WTC11 (cell line): ENCODE measurements at regions not wholly inside any gene's neighbourhood (a gene's known extent, or its start where the extent isn't known, plus 50 kb on each side); places are given as distances from the start of the nearest gene placed in this dataset.

Source experiments
- ATAC-seq: fragments of 200-7000 bp; cut with Tn5 transposase; 2 replicates; pipeline ENCODE4 v1.10.0; 2021; ENCODE audit warnings: mild to moderate bottlenecking, moderate library complexity
- CTCF ChIA-PET: fragments of 300-600 bp; sonication (Branson Sonifier 250); formaldehyde crosslinking; loops from one replicate; lab custom pipeline; 2021; ENCODE audit warnings: antibody characterized with exemption; lab: Charles Lee
- POLR2A ChIA-PET: fragments of 350-600 bp; sonication (Branson Sonifier 250); formaldehyde crosslinking; loops from one replicate; lab custom pipeline; 2021; ENCODE audit warnings: antibody characterized with exemption; lab: Charles Lee
- DNase-seq: peaks from one replicate; pipeline ENCODE4 v3.0.0; 2021; ENCODE audit warnings: low spot score
- H3K27ac Mint-ChIP-seq: 2 replicates; pipeline ENCODE4 v1.8.0; 2021; ENCODE audit warnings: mixed read lengths
- H3K27me3 Mint-ChIP-seq: 2 replicates; pipeline ENCODE4 v1.8.0; 2021; ENCODE audit warnings: low read depth, mild to moderate bottlenecking, moderate library complexity, mixed read lengths
- H3K36me3 Mint-ChIP-seq: 2 replicates; pipeline ENCODE4 v1.8.0; 2021; ENCODE audit warnings: mixed read lengths
- H3K4me1 Mint-ChIP-seq: 2 replicates; pipeline ENCODE4 v1.8.0; 2022; ENCODE audit warnings: mixed read lengths
- H3K4me3 Mint-ChIP-seq: 2 replicates; pipeline ENCODE4 v1.8.0; 2021; ENCODE audit warnings: mild to moderate bottlenecking, moderate library complexity, mixed read lengths
- H3K9me3 Mint-ChIP-seq: 2 replicates; pipeline ENCODE4 v1.8.0; 2021; ENCODE audit warnings: mixed read lengths
- AR ChIP-seq: fragments of 250-450 bp; sonication (Bioruptor Pico); IDR thresholded peaks from 2 replicates; pipeline ENCODE4 v1.9.0; 2021; ENCODE audit warnings: mild to moderate bottlenecking
- ATF3 ChIP-seq: sonication (generic); formaldehyde crosslinking; conservative IDR thresholded peaks from 2 replicates; pipeline ENCODE4 v1.8.1; 2022; ENCODE audit warnings: mild to moderate bottlenecking, missing genetic modification reagents
- ATF6 ChIP-seq: sonication (generic); formaldehyde crosslinking; IDR thresholded peaks from 2 replicates; pipeline ENCODE4 v1.8.1; 2023; ENCODE audit warnings: mild to moderate bottlenecking, missing genetic modification reagents
- CTCF ChIP-seq: fragments of 200-600 bp; IDR thresholded peaks from 2 replicates; pipeline ENCODE4 v1.8.0; 2022; ENCODE audit warnings: antibody characterized with exemption
- E2F5 ChIP-seq: sonication (generic); formaldehyde crosslinking; IDR thresholded peaks from 2 replicates; pipeline ENCODE4 v1.8.1; 2022; ENCODE audit warnings: mild to moderate bottlenecking, moderate library complexity, missing genetic modification reagents
- GTF2I ChIP-seq: fragments of 250-450 bp; sonication (Bioruptor Pico); conservative IDR thresholded peaks from 2 replicates; pipeline ENCODE4 v1.4.0; 2021; ENCODE audit warnings: mild to moderate bottlenecking
- MXD4 ChIP-seq: fragments of 250-450 bp; sonication (Bioruptor Pico); IDR thresholded peaks from 2 replicates; pipeline ENCODE4 v1.8.0; 2021; ENCODE audit warnings: mild to moderate bottlenecking, moderate library complexity, borderline replicate concordance
- NFATC4 ChIP-seq: fragments of 250-450 bp; sonication (Bioruptor Pico); IDR thresholded peaks from 2 replicates; pipeline ENCODE4 v1.9.0; 2021; ENCODE audit warnings: mild to moderate bottlenecking
- PRDM15 ChIP-seq: sonication (generic); formaldehyde crosslinking; IDR thresholded peaks from 2 replicates; pipeline ENCODE4 v1.8.0; 2022; ENCODE audit warnings: missing genetic modification reagents
- PREB ChIP-seq: sonication (generic); formaldehyde crosslinking; IDR thresholded peaks from 2 replicates; pipeline ENCODE4 v1.8.1; 2022; ENCODE audit warnings: mild to moderate bottlenecking, missing genetic modification reagents, moderate library complexity, borderline replicate concordance
- RORB ChIP-seq: fragments of 250-450 bp; sonication (Bioruptor Pico); IDR thresholded peaks from 2 replicates; pipeline ENCODE4 v1.9.0; 2021; ENCODE audit warnings: mild to moderate bottlenecking
- ZMAT4 ChIP-seq: fragments of 250-450 bp; sonication (Bioruptor Pico); IDR thresholded peaks from 2 replicates; pipeline ENCODE4 v1.9.0; 2021; ENCODE audit warnings: mild to moderate bottlenecking
- ZNF219 ChIP-seq: sonication (generic); formaldehyde crosslinking; IDR thresholded peaks from 2 replicates; pipeline ENCODE4 v1.8.0; 2023; ENCODE audit warnings: missing genetic modification reagents, mild to moderate bottlenecking, borderline replicate concordance
- ZNF232 ChIP-seq: sonication (generic); formaldehyde crosslinking; IDR thresholded peaks from 2 replicates; pipeline ENCODE4 v1.8.0; 2022; ENCODE audit warnings: mild to moderate bottlenecking, missing genetic modification reagents
- ZSCAN18 ChIP-seq: fragments of 250-450 bp; sonication (Bioruptor Pico); IDR thresholded peaks from 2 replicates; pipeline ENCODE4 v2.1.2; 2022; ENCODE audit warnings: mild to moderate bottlenecking, moderate library complexity

GRCh38 chr6:19204445-19204844 lies 632.7 kb upstream of the ID4 start:
- Mint-ChIP-seq H3K27ac (no peak overlapping the region), H3K4me1 (no peaks in the 10 kb centered on the region), H3K27me3 (no peaks in the 10 kb centered on the region)
- ChIA-PET CTCF (interaction anchor here (0.6 to 1.0 kb wide), 3 partner anchors 45 to 214 kb away, joined by 3 to 5 read pairs (median 3); no protein-coding TSS in a partner anchor), POLR2A (no interaction called here)
- ATAC-seq (no peak), DNase-seq (no peak)
- TF ChIP-seq ZSCAN18 (CRISPR knock-in tag) (no peak), ZMAT4 (CRISPR knock-in tag) (no peak), NFATC4 (CRISPR knock-in tag) (no peak), ZNF219 (CRISPR knock-in tag) (no peak), ATF6 (CRISPR knock-in tag) (no peak), E2F5 (CRISPR knock-in tag) (no peak), CTCF (no peak), RORB (CRISPR knock-in tag) (no peak), AR (no peak), MXD4 (no peak), ATF3 (no peak), PREB (CRISPR knock-in tag) (no peak), ZNF232 (CRISPR knock-in tag) (no peak), GTF2I (CRISPR knock-in tag) (no peak), PRDM15 (CRISPR knock-in tag) (no peak)
- TF ChIP-seq, all 79 proteins: peak for 0
- peaks cover 12% of the 10 kb centered on the region for H3K36me3 Mint-ChIP-seq
- H3K4me3 Mint-ChIP-seq: no peak overlapping the region
- peaks cover 33% of the 10 kb centered on the region for H3K9me3 Mint-ChIP-seq
